PFSK-1 (cell line): ENCODE measurements at regions not wholly inside any gene's neighbourhood (a gene's known extent, or its start where the extent isn't known, plus 50 kb on each side); places are given as distances from the start of the nearest gene placed in this dataset.

Experiments
- FOXP2 ChIP-seq: optimal IDR thresholded peaks from 2 replicates; pipeline ENCODE3; 2011; ENCODE audit warnings: borderline replicate concordance, control low read depth, inconsistent platforms; ENCODE audit not compliant: insufficient read depth; ENCODE audit errors: extremely low read length, extremely low read depth
- POLR2AphosphoS5 ChIP-seq: IDR thresholded peaks from 2 replicates; pipeline ENCODE4 v1.6.1; 2012; ENCODE audit warnings: low read depth, mild to moderate bottlenecking, control low read depth, low read length, moderate library complexity
- REST ChIP-seq, 2 experiments: IDR thresholded peaks; 2 replicates each; pipeline versions ENCODE4 v1.6.1 to v1.8.0; 2011 to 2012; ENCODE audit warnings: low read depth in 2 of 2, low read length in 2 of 2, control low read depth in 1 of 2, inconsistent platforms in 1 of 2, mild to moderate bottlenecking in 1 of 2, moderate library complexity in 1 of 2; ENCODE audit not compliant: insufficient read depth in 1 of 2
- SIN3A ChIP-seq: IDR thresholded peaks from 2 replicates; pipeline ENCODE4 v1.6.1; 2012; ENCODE audit warnings: mild to moderate bottlenecking, low read length, moderate library complexity, borderline replicate concordance; ENCODE audit not compliant: insufficient read depth
- TAF1 ChIP-seq: IDR thresholded peaks from 2 replicates; pipeline ENCODE4 v1.6.1; 2012; ENCODE audit warnings: low read length, control low read depth, borderline replicate concordance; ENCODE audit not compliant: insufficient read depth

DNA sequence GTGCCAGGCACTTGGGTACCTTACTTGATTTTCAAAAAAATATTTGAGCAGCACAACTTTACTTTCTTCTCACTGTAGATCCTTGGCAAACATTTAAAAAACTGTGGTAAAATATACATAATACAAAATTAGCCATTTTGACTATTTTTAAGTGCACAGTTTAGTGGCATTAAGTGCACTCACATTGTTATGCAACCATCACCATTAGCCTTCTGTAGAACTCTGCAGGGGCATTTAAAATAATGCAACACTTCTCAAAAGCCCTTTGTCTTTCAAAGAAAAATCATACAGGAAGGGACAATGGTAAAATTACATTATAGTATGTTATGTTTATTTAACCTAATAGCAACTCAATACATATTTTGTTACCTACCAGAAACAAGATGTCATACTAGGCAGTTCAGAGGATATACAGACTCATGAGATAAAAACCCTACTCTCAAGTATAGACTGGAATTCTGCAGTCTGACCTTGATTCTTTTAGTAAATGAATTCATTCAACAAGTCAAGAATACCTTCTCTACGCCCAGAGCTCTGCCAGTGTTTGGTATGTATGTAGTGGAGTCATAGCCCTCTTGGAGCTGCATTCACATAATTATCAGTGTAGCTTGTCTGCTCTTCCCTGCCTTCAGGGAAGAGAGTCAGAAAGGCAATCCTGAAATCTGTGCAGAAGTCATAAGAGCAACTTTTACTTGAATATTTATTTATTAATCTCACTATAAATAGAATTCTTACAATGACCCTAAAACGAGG, 74.0 kb upstream of the ARRDC3 start:
- TF ChIP-seq TAF1 (no peak), REST (IDR thresholded peaks at IDR 0.05; ENCODE audit: insufficient read depth in 1 of 2, low read depth in 2 of 2, low read length in 2 of 2) (no peak), POLR2AphosphoS5 (no peak), FOXP2 (no peak), SIN3A (no peak)
